Panc1 (cell line): ENCODE measurements at regions not wholly inside any gene's neighbourhood (a gene's known extent, or its start where the extent isn't known, plus 50 kb on each side); places are given as distances from the start of the nearest gene placed in this dataset.

Experiments used
- CTCF ChIP-seq: fragments of 450-650 bp; IDR thresholded peaks from 2 replicates; pipeline ENCODE4 v1.5.1; 2017; ENCODE audit warnings: mild to moderate bottlenecking
- POLR2AphosphoS5 ChIP-seq: IDR thresholded peaks from 2 replicates; pipeline ENCODE4 v1.6.1; 2012; ENCODE audit warnings: mild to moderate bottlenecking, low read depth, low read length, moderate library complexity
- REST ChIP-seq, 2 experiments: IDR thresholded peaks; 2 replicates each; pipeline ENCODE4 v1.6.1; 2011 to 2012; ENCODE audit warnings: low read depth in 2 of 2, control low read depth in 1 of 2, low read length in 1 of 2, mild to moderate bottlenecking in 1 of 2, moderate library complexity in 1 of 2; ENCODE audit not compliant: insufficient read depth in 1 of 2
- SIN3A ChIP-seq: IDR thresholded peaks from 2 replicates; pipeline ENCODE4 v1.6.1; 2012; ENCODE audit warnings: low read depth, mild to moderate bottlenecking, low read length, moderate library complexity, borderline replicate concordance; ENCODE audit not compliant: insufficient read depth

GRCh38 chr6:23327621-23328020 lies 758.3 kb downstream of the HDGFL1 start:
- TF ChIP-seq CTCF: no peak
- TF ChIP-seq REST (IDR thresholded peaks at IDR 0.05; ENCODE audit: insufficient read depth in 1 of 2, low read depth in 2 of 2, low read length in 1 of 2): no peak
- no peak for TF ChIP-seq POLR2AphosphoS5
- no peak for TF ChIP-seq SIN3A
